Heart right ventricle (tissue), 16 donors: ENCODE measurements at regions not wholly inside any gene's neighbourhood (a gene's known extent, or its start where the extent isn't known, plus 50 kb on each side); places are given as distances from the start of the nearest gene placed in this dataset.

Experiments
- ATAC-seq, 8 donors: fragments of 200-7000 bp; cut with Tn5 transposase; one replicate each; pipeline ENCODE4 v1.9.1; 2020; ENCODE audit warnings: mild to moderate bottlenecking in 8 of 8, moderate library complexity in 8 of 8, moderate number of reproducible peaks in 1 of 8
- DNase-seq, 2 donors: peaks; one replicate each; pipeline ENCODE4 v3.0.0-alpha.2; 2020
- H3K27ac ChIP-seq, 10 donors: fragments of 200-600 bp; sonication (generic) in 2 of 10; one replicate each; pipeline versions ENCODE4 v1.5.0 to v1.8.0; 2020 to 2022; ENCODE audit warnings: mild to moderate bottlenecking in 3 of 10
- H3K27me3 ChIP-seq, 7 donors: fragments of 200-600 bp; one replicate each; pipeline ENCODE4 v1.8.0; 2021 to 2022; ENCODE audit warnings: mild to moderate bottlenecking in 2 of 7
- H3K36me3 ChIP-seq, 9 donors: fragments of 200-600 bp; sonication (generic) in 1 of 9; one replicate each; pipeline versions ENCODE4 v1.5.0 to v1.8.0; 2020 to 2022; ENCODE audit warnings: mild to moderate bottlenecking in 2 of 9
- H3K4me1 ChIP-seq, 9 donors: fragments of 200-600 bp; sonication (generic) in 1 of 9; one replicate each; pipeline versions ENCODE4 v1.5.0 to v1.8.0; 2020 to 2022; ENCODE audit warnings: mild to moderate bottlenecking in 4 of 9
- H3K4me3 ChIP-seq, 10 donors: fragments of 200-600 bp; sonication (generic) in 2 of 10; one replicate each; pipeline versions ENCODE4 v1.5.0 to v1.8.0; 2020 to 2022; ENCODE audit warnings: mild to moderate bottlenecking in 7 of 10, moderate library complexity in 2 of 10
- H3K9me3 ChIP-seq, 11 donors: fragments of 200-600 bp in 10 of 11; sonication (generic) in 2 of 11; one replicate each; pipeline versions ENCODE4 v1.5.0 to v1.8.0; 2013 to 2022; ENCODE audit warnings: mild to moderate bottlenecking in 2 of 11, control low read depth in 1 of 11, moderate library complexity in 1 of 11
- WGBS, 2 donors: extraction: QIAGEN DNeasy Blood & Tissue Kit; methylation state at CpG; one replicate each; pipeline ENCODE4 v1.1.7; 2013; ENCODE audit warnings: inconsistent platforms in 1 of 2; 5-methylcytosine and 5-hydroxymethylcytosine counted together
- intact Hi-C, 10 donors: fragments of 100-400 bp; cut with DNase I; formaldehyde crosslinking; loops; one replicate each; pipeline versions ENCODE4 v1.11.1 to v1.14.2; 2022
- TF ChIP-seq, protein P1 (sequence below), 9 donors: fragments of 200-600 bp; sonication (generic) in 2 of 9; IDR thresholded peaks; one replicate each; pipeline versions ENCODE4 v1.5.0 to v1.8.0; 2021 to 2022; ENCODE audit warnings: antibody characterized with exemption in 9 of 9, mild to moderate bottlenecking in 5 of 9, moderate library complexity in 1 of 9
- donor health status: Arrhythmogenic right ventricular cardiomyopathy.
- donor health status: ischemic (EF 13 %, LVEDD 7.1; RV severe dilation, severe dysfunction).
- donor health status: healthy with polysubstance abuse.
- donor health status: DM: no; HTN: yes; CAD: no.
- donor health status: DM: no; HTN: no; CAD: no.
- donor health status: ischemic (EF 25% LVEDD 6.9; RV normal size, moderate dysfunction).
- donor health status: ischemic (EF 25% LVEDD 5.7; RV mildly dilated, moderate dysfunction).
- donor health status: healthy.
- donor health status: DM: yes; HTN: yes; CAD: no.
- donor health status: Ischemic cardiomyopathy.
- donor health status: ischemic (EF 35%, LVEDD 5.7; RV mildly dilated, moderate dysfunction).
- donor health status: nonischemic (EF 11% LVEDD 7.7; RV severe dilation, severe dysfunction).
- donor health status: DM: yes; HTN: yes; CAD: no.
- donor health status: PGD.
- donor health status: ischemic (EF 29% LVEDD 5.4; RV normal size, mild dysfunction).
- donor health status: nonischemic (EF 23%, LVEDD 6.1; RV moderate dilation, normal function).

DNA sequence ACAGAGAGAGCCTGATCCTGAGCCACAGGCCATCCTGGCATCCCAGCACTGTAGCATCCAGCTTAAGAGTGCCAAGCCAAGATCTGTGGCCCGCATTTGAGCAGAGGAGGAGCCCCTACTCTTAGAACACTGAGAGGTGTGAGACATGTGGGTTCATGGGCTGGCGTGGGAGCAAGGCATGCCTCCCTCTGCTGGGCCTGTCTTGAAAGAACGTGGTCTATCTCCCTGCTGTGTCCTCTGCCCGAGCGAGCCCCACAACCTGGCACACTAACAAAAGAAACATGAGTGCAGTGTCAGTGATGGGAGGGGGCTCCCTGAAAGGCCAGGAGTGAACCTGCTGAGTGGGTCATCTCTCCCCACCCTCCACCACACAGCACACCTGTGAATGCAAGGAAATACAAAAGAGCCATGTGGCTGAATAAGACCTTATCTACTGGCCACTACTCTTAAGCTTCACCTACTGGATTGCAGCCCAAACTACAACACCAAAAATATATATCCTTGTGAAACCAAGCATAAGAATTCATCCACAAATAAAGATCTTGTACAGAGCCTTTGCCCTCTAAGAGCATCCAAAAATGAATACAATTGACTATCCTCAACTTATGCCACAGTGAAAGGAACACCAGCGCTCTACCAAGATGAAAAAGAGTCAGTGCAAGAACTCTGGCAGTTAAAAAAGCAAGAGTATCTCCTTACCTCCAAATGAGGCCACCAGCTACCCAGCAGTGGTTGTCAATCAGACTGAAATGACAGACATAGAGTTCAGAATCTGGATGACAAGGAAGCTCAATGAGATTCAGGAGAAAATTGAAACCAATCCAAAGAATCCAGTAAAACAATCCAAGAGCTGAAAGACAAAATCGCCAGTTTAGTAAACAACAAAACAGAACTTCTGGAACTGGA lies 259.4 kb upstream of the DAB1 start:
- no peak for DNase-seq
- no peak overlapping the region for H3K27ac ChIP-seq
- no peak overlapping the region for H3K4me3 ChIP-seq
- H3K9me3 ChIP-seq, result peaks cover 0 to 44% (median 8%) of the 10 kb centered on the region in 11 donors
- TF ChIP-seq, protein P1, sequence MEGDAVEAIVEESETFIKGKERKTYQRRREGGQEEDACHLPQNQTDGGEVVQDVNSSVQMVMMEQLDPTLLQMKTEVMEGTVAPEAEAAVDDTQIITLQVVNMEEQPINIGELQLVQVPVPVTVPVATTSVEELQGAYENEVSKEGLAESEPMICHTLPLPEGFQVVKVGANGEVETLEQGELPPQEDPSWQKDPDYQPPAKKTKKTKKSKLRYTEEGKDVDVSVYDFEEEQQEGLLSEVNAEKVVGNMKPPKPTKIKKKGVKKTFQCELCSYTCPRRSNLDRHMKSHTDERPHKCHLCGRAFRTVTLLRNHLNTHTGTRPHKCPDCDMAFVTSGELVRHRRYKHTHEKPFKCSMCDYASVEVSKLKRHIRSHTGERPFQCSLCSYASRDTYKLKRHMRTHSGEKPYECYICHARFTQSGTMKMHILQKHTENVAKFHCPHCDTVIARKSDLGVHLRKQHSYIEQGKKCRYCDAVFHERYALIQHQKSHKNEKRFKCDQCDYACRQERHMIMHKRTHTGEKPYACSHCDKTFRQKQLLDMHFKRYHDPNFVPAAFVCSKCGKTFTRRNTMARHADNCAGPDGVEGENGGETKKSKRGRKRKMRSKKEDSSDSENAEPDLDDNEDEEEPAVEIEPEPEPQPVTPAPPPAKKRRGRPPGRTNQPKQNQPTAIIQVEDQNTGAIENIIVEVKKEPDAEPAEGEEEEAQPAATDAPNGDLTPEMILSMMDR (IDR thresholded peaks at IDR 0.05), result no peak
- 57 to 60% methylated on average over 7 of the region's 7 CpGs for WGBS, 2 donors
- intact Hi-C loops, result no loop called here
- no peak for ATAC-seq
- no peaks in the 10 kb centered on the region for H3K4me1 ChIP-seq
- H3K36me3 ChIP-seq, result no peaks in the 10 kb centered on the region
- no peaks in the 10 kb centered on the region for H3K27me3 ChIP-seq

GRCh38 chr1:57678138-57678537 lies 254.3 kb upstream of the DAB1 start:
- TF ChIP-seq, protein P1 (IDR thresholded peaks at IDR 0.05), result no peak
- DNase-seq (no peak), ATAC-seq (no peak)
- Histone ChIP-seq H3K9me3 (no peaks in the 10 kb centered on the region), H3K36me3 (no peaks in the 10 kb centered on the region), H3K27ac (no peak overlapping the region), H3K4me3 (no peak overlapping the region), H3K27me3 (no peaks in the 10 kb centered on the region), H3K4me1 (no peaks in the 10 kb centered on the region)
- intact Hi-C loops, result no loop called here
- 31 to 37% methylated on average over 1 of the region's 1 CpG for WGBS, 2 donors

GRCh38 chr1:57675776-57676175 lies 251.9 kb upstream of the DAB1 start:
- H3K27me3 ChIP-seq, result no peaks in the 10 kb centered on the region
- DNase-seq (no peak), ATAC-seq (no peak)
- H3K36me3 ChIP-seq, result no peaks in the 10 kb centered on the region
- no peak overlapping the region for H3K27ac ChIP-seq
- no peaks in the 10 kb centered on the region for H3K4me1 ChIP-seq
- no peak overlapping the region for H3K4me3 ChIP-seq
- no peaks in the 10 kb centered on the region for H3K9me3 ChIP-seq
- intact Hi-C loops, result no loop called here
- TF ChIP-seq, protein P1 (IDR thresholded peaks at IDR 0.05), result no peak

DNA sequence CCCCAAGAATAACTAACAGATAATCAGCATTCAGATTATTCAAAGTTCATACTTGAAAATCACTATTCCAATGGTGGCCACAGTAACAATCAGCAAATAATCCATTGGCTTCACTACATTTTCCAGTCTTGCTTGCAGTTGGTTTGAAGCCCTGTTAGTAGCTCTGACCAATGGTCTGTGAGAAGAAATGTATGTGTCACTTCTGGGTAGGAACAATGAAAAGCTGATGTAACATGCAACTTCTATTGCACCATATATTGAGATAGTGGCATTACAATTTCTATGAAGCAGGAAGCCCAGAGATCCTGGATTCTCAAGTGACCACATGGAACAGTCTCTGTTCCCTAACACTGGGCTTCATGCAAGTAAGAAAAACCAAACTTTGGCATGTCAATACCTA lies 250.9 kb upstream of the DAB1 start:
- ATAC-seq (no peak), DNase-seq (no peak)
- H3K9me3 ChIP-seq, result no peaks in the 10 kb centered on the region
- no peaks in the 10 kb centered on the region for H3K36me3 ChIP-seq
- no peak overlapping the region for H3K4me3 ChIP-seq
- TF ChIP-seq, protein P1 (IDR thresholded peaks at IDR 0.05), result no peak
- no peaks in the 10 kb centered on the region for H3K4me1 ChIP-seq
- intact Hi-C loops, result no loop called here
- no peaks in the 10 kb centered on the region for H3K27me3 ChIP-seq
- H3K27ac ChIP-seq, result no peak overlapping the region
